Progenitor cell of endocrine pancreas (in vitro differentiated cells): ENCODE measurements at regions not wholly inside any gene's neighbourhood (a gene's known extent, or its start where the extent isn't known, plus 50 kb on each side); places are given as distances from the start of the nearest gene placed in this dataset.

ENCODE experiments used
- DNase-seq: peaks from one replicate; pipeline ENCODE4 v3.0.0; 2021; ENCODE audit warnings: low spot score; ENCODE audit not compliant: unreplicated experiment
- H3K27ac Mint-ChIP-seq: 2 replicates; pipeline ENCODE4 v1.8.0; 2021; ENCODE audit warnings: mild to moderate bottlenecking, moderate library complexity, mixed read lengths
- H3K27me3 Mint-ChIP-seq: 2 replicates; pipeline ENCODE4 v1.8.0; 2021; ENCODE audit warnings: mixed read lengths
- H3K36me3 Mint-ChIP-seq: 2 replicates; pipeline ENCODE4 v1.8.0; 2022; ENCODE audit warnings: mixed read lengths; ENCODE audit not compliant: insufficient read depth
- H3K4me1 Mint-ChIP-seq: 2 replicates; pipeline ENCODE4 v1.8.0; 2021; ENCODE audit warnings: low read depth, mixed read lengths
- H3K4me3 Mint-ChIP-seq: 2 replicates; pipeline ENCODE4 v1.8.0; 2021; ENCODE audit warnings: low read depth, mild to moderate bottlenecking, moderate library complexity, mixed read lengths
- H3K9me3 Mint-ChIP-seq: 2 replicates; pipeline ENCODE4 v1.8.0; 2021; ENCODE audit warnings: low read depth, mixed read lengths
- TF ChIP-seq, protein P1 (sequence below): fragments of 200-600 bp; sonication (generic); IDR thresholded peaks from one replicate; pipeline ENCODE4 v1.5.0; 2021; ENCODE audit warnings: antibody characterized with exemption, mild to moderate bottlenecking; ENCODE audit not compliant: unreplicated experiment

DNA sequence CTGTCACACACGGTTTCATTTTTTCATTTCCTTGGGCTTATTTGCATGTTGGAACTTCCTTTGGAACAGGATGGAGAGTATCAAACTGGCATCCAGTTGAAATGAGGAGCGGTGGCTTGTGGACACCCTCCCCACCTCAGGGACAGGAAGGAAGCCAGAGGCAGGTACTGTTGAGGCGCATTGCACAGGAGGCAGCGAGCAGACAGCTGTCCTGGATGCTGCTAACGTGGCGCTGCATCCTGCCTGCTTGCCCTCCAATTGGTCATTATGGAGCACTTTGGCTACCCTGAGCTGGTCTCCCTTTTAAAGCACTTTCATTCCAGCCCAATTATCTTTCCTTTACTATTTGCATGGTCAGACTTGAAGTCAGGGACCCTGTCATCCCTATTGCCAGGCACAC lies 80.7 kb upstream of the ITGA4 start:
- DNase-seq, result no peak
- TF ChIP-seq, protein P1, sequence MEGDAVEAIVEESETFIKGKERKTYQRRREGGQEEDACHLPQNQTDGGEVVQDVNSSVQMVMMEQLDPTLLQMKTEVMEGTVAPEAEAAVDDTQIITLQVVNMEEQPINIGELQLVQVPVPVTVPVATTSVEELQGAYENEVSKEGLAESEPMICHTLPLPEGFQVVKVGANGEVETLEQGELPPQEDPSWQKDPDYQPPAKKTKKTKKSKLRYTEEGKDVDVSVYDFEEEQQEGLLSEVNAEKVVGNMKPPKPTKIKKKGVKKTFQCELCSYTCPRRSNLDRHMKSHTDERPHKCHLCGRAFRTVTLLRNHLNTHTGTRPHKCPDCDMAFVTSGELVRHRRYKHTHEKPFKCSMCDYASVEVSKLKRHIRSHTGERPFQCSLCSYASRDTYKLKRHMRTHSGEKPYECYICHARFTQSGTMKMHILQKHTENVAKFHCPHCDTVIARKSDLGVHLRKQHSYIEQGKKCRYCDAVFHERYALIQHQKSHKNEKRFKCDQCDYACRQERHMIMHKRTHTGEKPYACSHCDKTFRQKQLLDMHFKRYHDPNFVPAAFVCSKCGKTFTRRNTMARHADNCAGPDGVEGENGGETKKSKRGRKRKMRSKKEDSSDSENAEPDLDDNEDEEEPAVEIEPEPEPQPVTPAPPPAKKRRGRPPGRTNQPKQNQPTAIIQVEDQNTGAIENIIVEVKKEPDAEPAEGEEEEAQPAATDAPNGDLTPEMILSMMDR, result no peak
- Mint-ChIP-seq H3K4me1 (peaks cover 4% of the 10 kb centered on the region), H3K27me3 (peaks cover 5% of the 10 kb centered on the region), H3K36me3 (no peaks in the 10 kb centered on the region), H3K27ac (no peak overlapping the region), H3K9me3 (no peaks in the 10 kb centered on the region), H3K4me3 (no peak overlapping the region)

DNA sequence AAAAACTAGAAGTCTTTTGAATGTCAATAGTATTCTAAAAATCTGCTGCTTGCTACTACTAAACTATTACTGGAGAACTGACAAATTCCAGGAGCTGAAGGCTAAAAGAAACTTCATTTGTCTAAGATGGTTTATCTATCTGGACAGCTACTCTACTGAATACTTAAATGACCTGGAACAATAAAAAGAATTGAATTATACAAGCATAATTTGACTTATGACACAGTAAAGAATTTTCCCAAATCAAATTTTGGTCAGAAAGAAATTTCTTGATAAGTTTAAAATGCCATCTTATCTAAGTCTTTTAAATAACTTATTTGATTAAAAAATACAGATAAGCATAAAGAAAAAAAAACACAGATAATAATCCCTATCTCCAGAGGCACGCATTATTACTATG lies 80.2 kb upstream of the ITGA4 start:
- H3K4me3 Mint-ChIP-seq, result no peak overlapping the region
- peaks cover 5% of the 10 kb centered on the region for H3K27me3 Mint-ChIP-seq
- no peak overlapping the region for H3K27ac Mint-ChIP-seq
- peaks cover 4% of the 10 kb centered on the region for H3K4me1 Mint-ChIP-seq
- TF ChIP-seq, protein P1, result no peak
- H3K36me3 Mint-ChIP-seq, result no peaks in the 10 kb centered on the region
- no peak for DNase-seq
- H3K9me3 Mint-ChIP-seq, result no peaks in the 10 kb centered on the region

DNA sequence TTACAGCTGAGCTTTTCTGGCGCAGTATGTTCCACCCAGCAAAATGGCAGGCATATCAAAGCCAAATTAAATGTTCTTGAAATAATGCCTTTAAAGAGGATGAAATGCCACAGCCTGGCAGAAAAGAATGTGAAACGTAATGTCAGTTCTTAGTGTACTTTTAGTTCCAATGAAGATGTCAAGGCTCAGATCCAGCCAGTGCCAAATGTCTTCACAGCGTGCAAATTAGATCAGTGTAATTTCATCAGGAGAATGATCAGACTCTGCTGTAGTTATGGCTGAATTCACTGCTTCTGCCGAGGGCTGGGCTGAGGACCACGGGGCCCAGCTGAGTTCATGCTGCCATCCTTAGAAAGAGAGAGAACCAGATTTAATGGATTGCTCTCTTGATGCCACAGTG lies 78.7 kb upstream of the ITGA4 start:
- Mint-ChIP-seq H3K36me3 (no peaks in the 10 kb centered on the region), H3K27me3 (peaks cover 5% of the 10 kb centered on the region), H3K9me3 (no peaks in the 10 kb centered on the region), H3K27ac (no peak overlapping the region), H3K4me3 (no peak overlapping the region), H3K4me1 (no peaks in the 10 kb centered on the region)
- TF ChIP-seq, protein P1, result no peak
- DNase-seq, result no peak

DNA sequence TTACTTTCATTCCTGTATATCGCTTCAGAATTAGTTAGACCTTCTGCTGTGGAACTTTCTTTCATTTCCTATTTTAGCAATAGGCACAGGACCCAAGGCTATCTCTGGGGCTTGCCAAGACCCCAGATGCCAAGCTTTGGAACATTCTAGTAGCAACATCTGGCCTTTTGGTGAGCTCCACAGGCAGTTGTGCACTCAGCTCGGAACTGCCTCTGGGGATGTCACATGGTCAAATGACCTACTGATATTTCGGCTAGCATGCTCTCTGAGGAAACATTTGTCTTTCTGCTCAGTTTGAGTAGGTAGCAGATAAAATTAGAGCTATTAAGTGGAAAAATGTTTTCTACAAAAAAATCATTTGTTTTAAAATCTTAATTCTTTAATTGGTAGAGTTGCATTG lies 76.6 kb upstream of the ITGA4 start:
- no peaks in the 10 kb centered on the region for H3K9me3 Mint-ChIP-seq
- H3K27me3 Mint-ChIP-seq, result no peaks in the 10 kb centered on the region
- DNase-seq, result no peak
- no peaks in the 10 kb centered on the region for H3K4me1 Mint-ChIP-seq
- no peaks in the 10 kb centered on the region for H3K36me3 Mint-ChIP-seq
- no peak overlapping the region for H3K27ac Mint-ChIP-seq
- TF ChIP-seq, protein P1, result no peak
- no peak overlapping the region for H3K4me3 Mint-ChIP-seq

DNA sequence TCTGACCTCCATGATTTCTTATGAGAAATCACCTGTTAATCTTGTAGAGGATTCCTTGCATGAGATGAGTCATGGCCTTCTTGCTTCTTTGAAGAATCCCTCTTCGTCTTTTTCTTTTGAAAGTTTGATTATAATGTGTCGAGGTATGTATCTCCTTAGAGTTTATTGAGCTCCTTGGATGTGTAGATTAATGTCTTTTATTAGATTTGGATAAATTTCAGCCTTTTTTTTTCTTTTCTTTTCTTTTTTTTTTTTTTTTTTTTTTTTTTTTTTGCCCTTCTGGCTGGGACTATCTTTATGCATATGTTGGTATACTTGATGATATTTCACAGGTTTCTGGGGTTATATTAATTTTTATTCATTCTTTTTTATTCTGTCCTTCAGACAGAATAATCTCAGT lies 72.3 kb upstream of the ITGA4 start:
- TF ChIP-seq, protein P1, result no peak
- Mint-ChIP-seq H3K27ac (no peak overlapping the region), H3K9me3 (no peaks in the 10 kb centered on the region), H3K4me1 (no peaks in the 10 kb centered on the region), H3K4me3 (no peak overlapping the region), H3K36me3 (no peaks in the 10 kb centered on the region), H3K27me3 (no peaks in the 10 kb centered on the region)
- DNase-seq, result no peak
